ENCODE measurements at regions not wholly inside any gene's neighbourhood (a gene's known extent, or its start where the extent isn't known, plus 50 kb on each side); places are given as distances from the start of the nearest gene placed in this dataset.
A peak's percentile ranks its signal among the peaks of the same experiment; 100 is the strongest.
"Not testable (repeated sequence)": the region's sequence is repeated elsewhere in the genome, so short reads cannot be mapped to it uniquely, and the experiment has no call there.

DNA sequence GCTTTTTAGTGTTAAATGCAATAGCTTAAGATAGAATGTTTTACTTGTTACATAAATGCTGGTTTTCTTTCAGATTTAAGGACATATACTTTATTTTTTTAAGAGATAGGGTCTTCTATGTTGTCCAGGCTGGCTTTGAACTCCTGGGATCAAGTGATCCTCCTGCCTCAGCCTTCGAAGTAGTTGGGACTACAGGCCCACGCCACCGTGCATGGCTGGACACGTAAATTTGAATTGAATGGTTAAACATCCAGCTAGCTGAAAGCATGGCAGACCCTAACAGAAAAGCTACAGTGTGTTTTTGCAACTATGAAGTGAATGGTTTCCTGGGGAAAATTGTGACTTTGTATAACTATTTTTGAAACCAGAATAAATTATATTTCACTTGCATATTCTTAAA lies 2888.6 kb downstream of the RPIA start:
- not testable (repeated sequence) for H4K8ac ChIP-seq (ENCODE audit: low read depth, low read length); H3K36me3 ChIP-seq (ENCODE audit: control insufficient read depth, insufficient read depth, low read length); H3K4me1 ChIP-seq (ENCODE audit: control insufficient read depth, low read depth, low read length); H2BK15ac ChIP-seq (replicated peaks; ENCODE audit: low read depth); DNase-seq; H2BK5ac ChIP-seq (ENCODE audit: low read length); H3K79me1 ChIP-seq (ENCODE audit: low read length); H2AK5ac ChIP-seq (ENCODE audit: low read length); H3K4me2 ChIP-seq (ENCODE audit: low read length); H4K5ac ChIP-seq (ENCODE audit: low read length); H3K27me3 ChIP-seq (ENCODE audit: insufficient read depth, low read length, poor library complexity); H3K23ac ChIP-seq (ENCODE audit: low read length); H2BK120ac ChIP-seq (ENCODE audit: low read depth, low read length); H3K4me3 ChIP-seq (ENCODE audit: low read length); H3K9ac ChIP-seq (ENCODE audit: low read length); H3K4ac ChIP-seq (ENCODE audit: low read depth, low read length); H3K18ac ChIP-seq (ENCODE audit: low read length); H3K56ac ChIP-seq (ENCODE audit: low read length); H3K27ac ChIP-seq (ENCODE audit: low read depth, low read length); H3K79me2 ChIP-seq (ENCODE audit: control insufficient read depth, insufficient read depth, low read length)
- WGBS (ENCODE audit: extremely low coverage, insufficient coverage, low lambda C conversion rate), result no CpG with 5 or more reads among the region's 4 CpGs

DNA sequence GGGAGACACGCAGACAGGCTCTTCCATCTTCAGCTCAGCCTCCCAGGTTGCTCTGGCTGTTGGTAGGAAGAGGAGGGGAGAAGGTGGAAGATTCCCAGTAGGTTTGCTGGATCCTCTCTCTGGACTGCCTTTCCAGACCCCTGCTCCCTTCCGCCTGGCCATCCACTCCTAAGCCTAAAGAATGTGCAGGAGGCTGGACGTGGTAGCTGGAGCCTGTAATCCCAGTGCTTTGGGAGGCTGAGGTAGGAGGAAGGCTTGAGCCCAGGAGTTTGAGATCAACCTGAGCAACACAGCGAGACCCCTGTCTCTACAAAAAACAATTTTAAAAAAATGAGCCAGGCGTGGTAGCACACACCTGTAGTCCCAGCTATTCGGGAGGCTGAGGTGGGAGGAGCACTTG lies 2895.6 kb downstream of the RPIA start:
- H4K8ac ChIP-seq (ENCODE audit: low read depth, low read length); H3K23ac ChIP-seq (ENCODE audit: low read length); H2BK5ac ChIP-seq (ENCODE audit: low read length); H3K4me1 ChIP-seq (ENCODE audit: control insufficient read depth, low read depth, low read length); H3K27ac ChIP-seq (ENCODE audit: low read depth, low read length); DNase-seq; H2AK5ac ChIP-seq (ENCODE audit: low read length); H2BK120ac ChIP-seq (ENCODE audit: low read depth, low read length); H3K4ac ChIP-seq (ENCODE audit: low read depth, low read length); H3K4me3 ChIP-seq (ENCODE audit: low read length); H3K79me2 ChIP-seq (ENCODE audit: control insufficient read depth, insufficient read depth, low read length); H3K27me3 ChIP-seq (ENCODE audit: insufficient read depth, low read length, poor library complexity); H3K18ac ChIP-seq (ENCODE audit: low read length); H3K4me2 ChIP-seq (ENCODE audit: low read length); H3K9ac ChIP-seq (ENCODE audit: low read length); H2BK15ac ChIP-seq (replicated peaks; ENCODE audit: low read depth); H3K36me3 ChIP-seq (ENCODE audit: control insufficient read depth, insufficient read depth, low read length); H3K79me1 ChIP-seq (ENCODE audit: low read length); H4K5ac ChIP-seq (ENCODE audit: low read length); H3K56ac ChIP-seq (ENCODE audit: low read length): not testable (repeated sequence)
- WGBS (ENCODE audit: extremely low coverage, insufficient coverage, low lambda C conversion rate), result no CpG with 5 or more reads among the region's 6 CpGs

DNA sequence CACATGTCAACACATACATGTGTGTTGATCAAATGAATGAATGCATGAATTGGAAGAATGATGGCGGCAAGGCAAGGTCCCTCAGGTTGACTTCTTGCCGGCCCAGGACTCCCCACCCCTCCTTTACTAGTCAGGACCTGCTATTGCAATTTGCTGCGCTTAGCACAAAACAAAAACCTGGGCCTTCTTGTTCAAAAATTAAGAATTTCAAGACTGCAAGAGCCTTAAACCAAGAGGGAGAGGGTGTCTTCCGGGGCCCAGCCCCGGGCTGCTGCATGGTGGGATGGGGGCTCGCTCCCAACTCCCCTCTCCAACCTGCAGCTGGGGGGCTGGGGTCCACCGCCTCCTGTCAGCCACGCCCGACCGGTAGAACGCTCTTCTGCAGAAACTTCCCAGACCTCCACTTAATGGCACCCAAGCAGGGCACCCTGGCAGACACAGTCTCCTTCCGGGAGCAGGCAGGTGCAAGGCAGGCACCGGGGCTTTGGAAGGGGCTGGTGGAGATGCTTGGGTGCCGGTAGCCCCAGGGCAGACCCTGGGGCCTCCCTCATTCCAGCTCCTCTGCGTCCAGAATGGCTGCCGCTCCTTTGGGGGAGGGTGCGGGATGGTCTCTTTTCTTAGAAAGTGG lies 2896.5 kb downstream of the RPIA start:
- not testable (repeated sequence) for H3K4me3 ChIP-seq (ENCODE audit: low read length); H3K27me3 ChIP-seq (ENCODE audit: insufficient read depth, low read length, poor library complexity); H4K8ac ChIP-seq (ENCODE audit: low read depth, low read length); H2BK120ac ChIP-seq (ENCODE audit: low read depth, low read length); H3K4ac ChIP-seq (ENCODE audit: low read depth, low read length); H4K5ac ChIP-seq (ENCODE audit: low read length); H3K56ac ChIP-seq (ENCODE audit: low read length); H2BK15ac ChIP-seq (replicated peaks; ENCODE audit: low read depth); H3K18ac ChIP-seq (ENCODE audit: low read length); H3K79me2 ChIP-seq (ENCODE audit: control insufficient read depth, insufficient read depth, low read length); H3K79me1 ChIP-seq (ENCODE audit: low read length); H3K23ac ChIP-seq (ENCODE audit: low read length); H2BK5ac ChIP-seq (ENCODE audit: low read length); H3K4me1 ChIP-seq (ENCODE audit: control insufficient read depth, low read depth, low read length); H3K27ac ChIP-seq (ENCODE audit: low read depth, low read length); H3K9ac ChIP-seq (ENCODE audit: low read length); H2AK5ac ChIP-seq (ENCODE audit: low read length); H3K36me3 ChIP-seq (ENCODE audit: control insufficient read depth, insufficient read depth, low read length); DNase-seq; H3K4me2 ChIP-seq (ENCODE audit: low read length)
- no CpG with 5 or more reads among the region's 17 CpGs for whole genome bisulfite sequencing (ENCODE audit: extremely low coverage, insufficient coverage, low lambda C conversion rate)

DNA sequence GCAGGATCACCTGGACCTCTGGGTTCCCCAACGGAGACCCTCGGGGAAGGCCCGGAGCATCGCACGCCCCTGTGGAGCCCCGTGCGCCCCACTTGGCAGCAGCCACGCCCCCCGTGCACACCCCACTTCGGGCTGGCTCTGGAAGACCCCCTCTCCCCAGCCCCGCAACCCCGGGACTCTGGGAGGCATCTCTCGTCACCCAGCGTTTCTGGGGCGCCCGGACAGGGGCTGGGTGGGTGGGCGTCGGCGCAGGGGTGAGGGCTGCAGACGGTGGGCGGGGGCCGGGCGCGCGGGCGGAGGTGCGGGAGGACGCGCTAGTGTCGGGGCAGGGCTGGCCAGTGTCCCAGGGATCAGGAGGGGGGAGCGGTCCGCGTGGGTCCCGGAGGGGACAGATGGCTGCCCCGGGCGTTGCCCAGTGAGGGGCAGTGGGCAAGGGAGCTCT lies 2897.3 kb downstream of the RPIA start:
- H3K27me3 ChIP-seq (ENCODE audit: insufficient read depth, low read length, poor library complexity); H4K5ac ChIP-seq (ENCODE audit: low read length); H3K4me1 ChIP-seq (ENCODE audit: control insufficient read depth, low read depth, low read length); DNase-seq; H3K79me2 ChIP-seq (ENCODE audit: control insufficient read depth, insufficient read depth, low read length); H2BK5ac ChIP-seq (ENCODE audit: low read length); H3K4me3 ChIP-seq (ENCODE audit: low read length); H2BK120ac ChIP-seq (ENCODE audit: low read depth, low read length); H3K56ac ChIP-seq (ENCODE audit: low read length); H3K9ac ChIP-seq (ENCODE audit: low read length); H2AK5ac ChIP-seq (ENCODE audit: low read length); H3K36me3 ChIP-seq (ENCODE audit: control insufficient read depth, insufficient read depth, low read length); H3K79me1 ChIP-seq (ENCODE audit: low read length); H3K23ac ChIP-seq (ENCODE audit: low read length); H3K4ac ChIP-seq (ENCODE audit: low read depth, low read length); H3K27ac ChIP-seq (ENCODE audit: low read depth, low read length); H3K4me2 ChIP-seq (ENCODE audit: low read length); H4K8ac ChIP-seq (ENCODE audit: low read depth, low read length); H3K18ac ChIP-seq (ENCODE audit: low read length); H2BK15ac ChIP-seq (replicated peaks; ENCODE audit: low read depth): not testable (repeated sequence)
- WGBS (ENCODE audit: extremely low coverage, insufficient coverage, low lambda C conversion rate), result no CpG with 5 or more reads among the region's 36 CpGs

DNA sequence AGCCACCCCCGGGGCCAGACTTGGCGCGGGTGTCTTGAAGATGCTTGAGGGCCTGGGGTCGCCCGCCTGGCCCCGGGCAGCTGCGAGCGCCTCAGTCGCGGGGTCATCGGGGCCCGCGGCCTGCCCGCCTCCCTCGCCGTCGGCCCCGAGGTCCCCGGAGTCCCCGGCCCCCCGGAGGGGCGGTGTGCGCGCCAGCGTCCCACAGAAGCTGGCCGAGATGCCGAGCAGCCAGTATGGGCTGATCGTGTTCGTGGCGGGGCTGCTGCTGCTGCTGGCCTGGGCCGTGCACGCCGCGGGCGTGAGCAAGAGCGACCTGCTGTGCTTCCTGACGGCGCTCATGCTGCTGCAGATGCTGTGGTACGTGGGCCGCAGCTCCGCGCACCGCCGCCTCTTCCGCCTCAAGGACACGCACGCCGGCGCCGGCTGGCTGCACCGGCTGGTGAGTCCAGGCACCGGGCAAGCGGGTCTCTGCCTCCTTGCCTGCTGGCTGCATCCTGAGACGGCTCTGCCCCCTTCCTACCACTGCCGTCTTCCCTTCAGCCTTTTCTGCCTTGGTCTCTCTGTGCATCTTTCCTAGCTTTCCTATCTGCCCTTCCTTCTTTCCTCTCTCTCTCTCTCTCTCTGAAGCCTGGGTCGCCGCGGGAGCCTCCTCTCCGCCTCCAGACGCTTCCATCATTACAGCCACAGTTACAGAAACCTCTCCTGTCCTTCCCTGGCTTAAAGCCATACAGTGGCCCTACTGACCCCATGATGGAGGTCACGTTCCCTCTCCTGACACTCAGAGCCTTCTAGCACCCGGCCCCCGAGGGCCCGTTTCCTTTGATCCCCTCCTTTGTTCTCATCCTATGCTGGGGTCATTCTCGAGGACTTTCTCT lies 2898.2 kb downstream of the RPIA start:
- not testable (repeated sequence) for H3K4me1 ChIP-seq (ENCODE audit: control insufficient read depth, low read depth, low read length); H3K36me3 ChIP-seq (ENCODE audit: control insufficient read depth, insufficient read depth, low read length); H2BK15ac ChIP-seq (replicated peaks; ENCODE audit: low read depth); H3K9ac ChIP-seq (ENCODE audit: low read length); H3K79me1 ChIP-seq (ENCODE audit: low read length); H2AK5ac ChIP-seq (ENCODE audit: low read length); H4K5ac ChIP-seq (ENCODE audit: low read length); H3K4me3 ChIP-seq (ENCODE audit: low read length); H3K56ac ChIP-seq (ENCODE audit: low read length); H3K18ac ChIP-seq (ENCODE audit: low read length); H2BK5ac ChIP-seq (ENCODE audit: low read length); H2BK120ac ChIP-seq (ENCODE audit: low read depth, low read length); H3K27me3 ChIP-seq (ENCODE audit: insufficient read depth, low read length, poor library complexity); H3K27ac ChIP-seq (ENCODE audit: low read depth, low read length); H3K79me2 ChIP-seq (ENCODE audit: control insufficient read depth, insufficient read depth, low read length); H3K4me2 ChIP-seq (ENCODE audit: low read length); H3K4ac ChIP-seq (ENCODE audit: low read depth, low read length); H3K23ac ChIP-seq (ENCODE audit: low read length); H4K8ac ChIP-seq (ENCODE audit: low read depth, low read length)
- peak; percentile 4 for DNase-seq
- WGBS (ENCODE audit: extremely low coverage, insufficient coverage, low lambda C conversion rate), result no CpG with 5 or more reads among the region's 65 CpGs
